ENCODE measurements at regions not wholly inside any gene's neighbourhood (a gene's known extent, or its start where the extent isn't known, plus 50 kb on each side); places are given as distances from the start of the nearest gene placed in this dataset.

DNA sequence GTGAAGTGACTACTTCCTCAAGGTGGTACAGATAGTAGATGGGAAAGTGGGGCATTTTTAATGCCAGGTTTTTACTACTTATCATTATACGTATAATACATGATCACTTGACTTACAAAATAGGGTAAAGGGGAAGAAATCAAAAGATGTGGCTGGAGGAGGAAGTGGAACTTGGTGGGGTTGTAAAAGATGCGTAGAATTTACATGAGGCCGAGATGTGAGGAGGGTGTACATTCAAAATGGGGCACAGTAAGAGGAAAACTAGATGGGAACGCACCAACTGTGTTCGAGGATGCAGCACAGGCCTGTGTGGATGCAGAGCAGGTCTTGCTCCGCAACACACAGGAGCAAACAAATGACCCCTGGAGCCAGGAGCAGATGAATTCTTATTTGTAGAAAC is 403.3 kb downstream of the TXNL1 start:
- TF ChIP-seq, protein P1, sequence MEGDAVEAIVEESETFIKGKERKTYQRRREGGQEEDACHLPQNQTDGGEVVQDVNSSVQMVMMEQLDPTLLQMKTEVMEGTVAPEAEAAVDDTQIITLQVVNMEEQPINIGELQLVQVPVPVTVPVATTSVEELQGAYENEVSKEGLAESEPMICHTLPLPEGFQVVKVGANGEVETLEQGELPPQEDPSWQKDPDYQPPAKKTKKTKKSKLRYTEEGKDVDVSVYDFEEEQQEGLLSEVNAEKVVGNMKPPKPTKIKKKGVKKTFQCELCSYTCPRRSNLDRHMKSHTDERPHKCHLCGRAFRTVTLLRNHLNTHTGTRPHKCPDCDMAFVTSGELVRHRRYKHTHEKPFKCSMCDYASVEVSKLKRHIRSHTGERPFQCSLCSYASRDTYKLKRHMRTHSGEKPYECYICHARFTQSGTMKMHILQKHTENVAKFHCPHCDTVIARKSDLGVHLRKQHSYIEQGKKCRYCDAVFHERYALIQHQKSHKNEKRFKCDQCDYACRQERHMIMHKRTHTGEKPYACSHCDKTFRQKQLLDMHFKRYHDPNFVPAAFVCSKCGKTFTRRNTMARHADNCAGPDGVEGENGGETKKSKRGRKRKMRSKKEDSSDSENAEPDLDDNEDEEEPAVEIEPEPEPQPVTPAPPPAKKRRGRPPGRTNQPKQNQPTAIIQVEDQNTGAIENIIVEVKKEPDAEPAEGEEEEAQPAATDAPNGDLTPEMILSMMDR (IDR thresholded peaks at IDR 0.05; ENCODE audit: low read length): no peak
- TF ChIP-seq EZH2 (IDR thresholded peaks at IDR 0.05; ENCODE audit: borderline replicate concordance, low read length): no peak

Data from OCI-LY1 (cell line).